ENCODE measurements at regions not wholly inside any gene's neighbourhood (a gene's known extent, or its start where the extent isn't known, plus 50 kb on each side); places are given as distances from the start of the nearest gene placed in this dataset.
"Not testable (repeated sequence)": the region's sequence is repeated elsewhere in the genome, so short reads cannot be mapped to it uniquely, and the experiment has no call there.

DNA sequence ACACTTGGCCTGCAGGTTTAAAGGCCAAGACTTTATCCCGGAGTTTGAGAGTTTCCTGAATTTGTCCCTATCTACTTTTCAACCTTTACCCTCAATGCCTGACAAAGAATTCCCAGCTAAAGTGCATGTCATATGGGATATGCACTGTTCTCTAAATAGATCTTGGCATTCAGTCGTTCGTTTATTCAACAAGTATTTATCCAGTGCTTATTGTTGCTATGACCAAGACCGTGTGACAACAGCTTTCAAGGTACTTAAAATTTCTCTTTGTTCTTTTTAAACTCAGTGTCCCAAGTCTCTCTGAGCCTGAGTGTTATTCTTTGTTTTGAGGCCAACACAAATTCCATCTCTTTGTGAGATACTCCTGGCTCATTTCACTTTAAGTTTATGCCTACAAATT, 133.4 kb downstream of the RGPD3 start:
- Histone ChIP-seq H3K27me3 (no peaks in the 10 kb centered on the region), H3K36me3 (no peaks in the 10 kb centered on the region), H3K4me1 (no peaks in the 10 kb centered on the region), H3K4me3 (no peak overlapping the region), H3K9me3 (no peaks in the 10 kb centered on the region), H3K27ac (no peak overlapping the region)
- DNase-seq: no peak
- intact Hi-C loops (cut with DNase I): no loop called here
- no peak for TF ChIP-seq EP300 (IDR thresholded peaks at IDR 0.05)
- TF ChIP-seq, protein P1, sequence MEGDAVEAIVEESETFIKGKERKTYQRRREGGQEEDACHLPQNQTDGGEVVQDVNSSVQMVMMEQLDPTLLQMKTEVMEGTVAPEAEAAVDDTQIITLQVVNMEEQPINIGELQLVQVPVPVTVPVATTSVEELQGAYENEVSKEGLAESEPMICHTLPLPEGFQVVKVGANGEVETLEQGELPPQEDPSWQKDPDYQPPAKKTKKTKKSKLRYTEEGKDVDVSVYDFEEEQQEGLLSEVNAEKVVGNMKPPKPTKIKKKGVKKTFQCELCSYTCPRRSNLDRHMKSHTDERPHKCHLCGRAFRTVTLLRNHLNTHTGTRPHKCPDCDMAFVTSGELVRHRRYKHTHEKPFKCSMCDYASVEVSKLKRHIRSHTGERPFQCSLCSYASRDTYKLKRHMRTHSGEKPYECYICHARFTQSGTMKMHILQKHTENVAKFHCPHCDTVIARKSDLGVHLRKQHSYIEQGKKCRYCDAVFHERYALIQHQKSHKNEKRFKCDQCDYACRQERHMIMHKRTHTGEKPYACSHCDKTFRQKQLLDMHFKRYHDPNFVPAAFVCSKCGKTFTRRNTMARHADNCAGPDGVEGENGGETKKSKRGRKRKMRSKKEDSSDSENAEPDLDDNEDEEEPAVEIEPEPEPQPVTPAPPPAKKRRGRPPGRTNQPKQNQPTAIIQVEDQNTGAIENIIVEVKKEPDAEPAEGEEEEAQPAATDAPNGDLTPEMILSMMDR (IDR thresholded peaks at IDR 0.05): no peak
- TF ChIP-seq POLR2AphosphoS5 (IDR thresholded peaks at IDR 0.05): no peak
- TF ChIP-seq POLR2A (IDR thresholded peaks at IDR 0.05): no peak
- WGBS, 2 donors: 15 to 58% methylated on average over 4 of the region's 4 CpGs

DNA sequence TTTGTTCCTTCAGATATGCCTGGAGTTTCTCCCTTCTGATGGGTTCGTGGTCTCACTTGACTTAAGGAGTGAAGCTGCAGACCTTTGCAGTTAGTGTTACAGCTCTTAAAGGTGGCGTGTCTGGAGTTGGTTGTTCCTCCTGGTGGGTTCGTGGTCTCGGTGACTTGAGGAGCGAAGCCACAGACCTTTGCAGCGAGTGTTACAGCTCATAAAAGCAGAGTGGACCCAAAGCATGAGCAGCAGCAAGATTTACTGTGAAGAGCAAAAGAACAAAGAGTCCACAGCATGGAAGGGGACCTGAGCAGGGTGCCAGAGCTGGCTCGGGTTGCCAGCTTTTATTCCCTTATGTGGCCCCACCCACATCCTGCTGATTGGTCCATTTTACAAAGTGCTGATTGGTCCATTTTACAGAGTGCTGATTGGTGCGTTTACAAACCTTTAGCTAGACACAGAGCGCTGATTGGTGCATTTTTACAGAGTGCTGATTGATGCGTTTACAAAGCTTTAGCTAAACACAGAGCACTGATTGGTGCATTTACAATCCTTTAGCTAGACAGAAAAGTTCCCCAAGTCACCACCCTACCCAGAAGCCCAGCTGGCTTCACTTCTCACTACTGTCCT, 134.8 kb downstream of the RGPD3 start:
- H3K27me3 ChIP-seq; intact Hi-C loops (cut with DNase I); H3K4me3 ChIP-seq; H3K36me3 ChIP-seq; H3K4me1 ChIP-seq; H3K9me3 ChIP-seq; DNase-seq; H3K27ac ChIP-seq: not testable (repeated sequence)
- 88 to 94% methylated on average over 10 of the region's 10 CpGs for WGBS, 2 donors

DNA sequence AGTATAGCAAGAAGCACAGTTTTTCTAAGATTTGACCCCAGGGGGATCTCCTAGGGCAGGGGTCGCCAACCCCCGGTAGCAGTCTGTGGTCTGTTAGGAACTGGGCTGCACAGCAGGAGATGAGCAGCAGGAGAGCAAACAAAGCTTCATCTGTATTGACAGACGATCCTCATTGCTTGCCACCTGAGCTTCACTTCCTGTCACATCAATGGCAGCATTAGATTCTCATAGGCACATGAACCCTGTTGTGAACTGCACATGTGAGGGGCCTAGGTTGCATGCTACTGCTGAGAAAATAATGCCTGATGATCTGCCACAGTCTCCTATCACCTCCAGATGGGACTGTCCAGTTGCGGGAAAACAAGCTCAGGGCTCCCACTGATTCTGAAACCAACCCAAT, 136.2 kb downstream of the RGPD3 start:
- no peak for TF ChIP-seq EP300 (IDR thresholded peaks at IDR 0.05)
- TF ChIP-seq, protein P1 (IDR thresholded peaks at IDR 0.05): no peak
- TF ChIP-seq POLR2A (IDR thresholded peaks at IDR 0.05): no peak
- no peak for TF ChIP-seq POLR2AphosphoS5 (IDR thresholded peaks at IDR 0.05)
- no peaks in the 10 kb centered on the region for H3K9me3 ChIP-seq
- no peak for DNase-seq

DNA sequence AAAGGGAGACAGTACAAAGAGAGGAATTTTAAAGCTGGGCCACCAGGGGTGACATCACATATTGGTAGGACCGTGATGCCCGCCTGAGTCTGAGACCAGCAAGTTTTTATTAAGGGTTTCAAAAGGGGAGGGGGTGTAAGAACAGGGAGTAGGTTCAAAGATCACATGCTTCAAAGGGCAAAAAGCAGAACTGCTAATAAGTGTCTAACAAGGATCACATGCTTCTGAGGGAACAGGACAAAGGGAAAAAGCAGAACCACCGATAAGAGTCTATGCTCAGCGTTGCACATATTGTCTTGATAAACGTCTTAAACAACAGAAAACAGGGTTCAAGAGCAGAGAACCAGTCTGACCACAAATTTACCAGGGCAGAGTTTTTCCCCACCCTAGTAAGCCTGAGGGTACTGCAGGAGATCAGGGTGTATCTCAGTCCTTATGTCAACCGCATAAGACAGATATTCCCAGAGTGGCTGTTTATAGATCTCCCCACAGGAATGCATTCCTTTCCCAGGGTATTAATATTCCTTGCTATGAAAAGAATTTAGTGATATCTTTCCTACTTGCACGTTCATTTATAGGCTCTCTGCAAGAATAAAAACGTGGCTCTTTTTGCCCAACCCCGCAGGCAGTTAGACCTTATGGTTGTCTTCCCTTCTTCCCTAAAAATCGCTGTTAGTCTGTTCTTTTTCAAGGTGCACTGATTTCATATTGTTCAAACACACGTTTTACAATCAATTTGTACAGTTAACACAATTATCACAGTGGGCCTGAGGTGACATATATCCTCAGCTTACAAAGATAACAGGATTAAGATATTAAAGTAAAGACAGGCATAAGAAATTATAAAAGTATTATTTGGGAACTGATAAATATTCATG, 136.5 kb upstream of the UXS1 start:
- H3K36me3 ChIP-seq; intact Hi-C loops (cut with DNase I); H3K9me3 ChIP-seq; H3K4me3 ChIP-seq; DNase-seq; H3K27me3 ChIP-seq; H3K4me1 ChIP-seq; H3K27ac ChIP-seq: not testable (repeated sequence)
- 74 to 80% methylated on average over 11 of the region's 11 CpGs for WGBS, 2 donors

More for the DNA sequence above, 136.2 kb downstream of the RGPD3 start:
- WGBS, 2 donors: 61 to 77% methylated on average over 4 of the region's 4 CpGs
- intact Hi-C loops (cut with DNase I): no loop called here
- H3K4me3 ChIP-seq: no peak overlapping the region
- H3K4me1 ChIP-seq: no peaks in the 10 kb centered on the region
- H3K36me3 ChIP-seq: no peaks in the 10 kb centered on the region
- H3K27me3 ChIP-seq: no peaks in the 10 kb centered on the region
- no peak overlapping the region for H3K27ac ChIP-seq

DNA sequence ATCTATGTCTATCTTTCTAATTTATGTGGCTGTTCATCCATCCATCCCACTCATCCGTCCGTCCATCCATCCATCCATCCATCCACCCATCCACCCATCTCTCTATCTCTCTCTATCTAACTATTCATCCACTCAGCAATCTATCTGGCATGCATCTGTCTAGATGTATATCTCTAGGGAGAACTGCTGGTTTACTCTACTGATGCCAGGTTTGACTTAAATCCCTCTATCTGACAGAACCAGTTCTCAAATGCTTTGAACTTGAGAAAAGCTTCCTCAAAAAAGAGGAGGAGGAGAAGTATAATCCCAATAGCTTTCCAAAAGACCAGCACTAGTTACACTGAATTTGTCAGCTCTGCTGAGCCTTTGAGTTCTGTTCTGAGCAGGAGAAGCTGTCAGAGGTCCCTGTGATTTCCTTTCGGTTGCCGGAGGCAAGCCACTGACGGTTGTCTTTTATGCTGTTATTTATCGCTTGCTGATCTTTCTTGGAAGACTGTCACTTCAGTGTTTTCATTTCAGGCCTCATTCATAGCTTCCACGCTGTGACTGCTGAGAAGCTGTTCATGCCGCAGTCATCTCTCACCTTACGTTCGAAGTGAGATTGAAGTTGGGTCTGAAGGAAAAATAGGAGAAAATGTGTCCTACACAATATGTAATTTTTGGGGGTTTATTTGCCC, 129.4 kb upstream of the UXS1 start:
- TF ChIP-seq EP300 (IDR thresholded peaks at IDR 0.05) (no peak), POLR2AphosphoS5 (IDR thresholded peaks at IDR 0.05) (no peak), POLR2A (IDR thresholded peaks at IDR 0.05) (no peak)
- TF ChIP-seq, protein P1 (IDR thresholded peaks at IDR 0.05): no peak
- intact Hi-C loops (cut with DNase I): no loop called here
- H3K27me3 ChIP-seq: no peaks in the 10 kb centered on the region
- WGBS, 2 donors: 67 to 85% methylated on average over 10 of the region's 10 CpGs
- no peaks in the 10 kb centered on the region for H3K36me3 ChIP-seq
- H3K27ac ChIP-seq: no peak overlapping the region
- peaks cover 0 to 2% (median 0%) of the 10 kb centered on the region in 4 donors for H3K4me1 ChIP-seq
- H3K9me3 ChIP-seq: no peaks in the 10 kb centered on the region
- H3K4me3 ChIP-seq: no peak overlapping the region
- no peak for DNase-seq
